ENCODE measurements at regions not wholly inside any gene's neighbourhood (a gene's known extent, or its start where the extent isn't known, plus 50 kb on each side); places are given as distances from the start of the nearest gene placed in this dataset.
"Not testable (repeated sequence)": the region's sequence is repeated elsewhere in the genome, so short reads cannot be mapped to it uniquely, and the experiment has no call there.

DNA sequence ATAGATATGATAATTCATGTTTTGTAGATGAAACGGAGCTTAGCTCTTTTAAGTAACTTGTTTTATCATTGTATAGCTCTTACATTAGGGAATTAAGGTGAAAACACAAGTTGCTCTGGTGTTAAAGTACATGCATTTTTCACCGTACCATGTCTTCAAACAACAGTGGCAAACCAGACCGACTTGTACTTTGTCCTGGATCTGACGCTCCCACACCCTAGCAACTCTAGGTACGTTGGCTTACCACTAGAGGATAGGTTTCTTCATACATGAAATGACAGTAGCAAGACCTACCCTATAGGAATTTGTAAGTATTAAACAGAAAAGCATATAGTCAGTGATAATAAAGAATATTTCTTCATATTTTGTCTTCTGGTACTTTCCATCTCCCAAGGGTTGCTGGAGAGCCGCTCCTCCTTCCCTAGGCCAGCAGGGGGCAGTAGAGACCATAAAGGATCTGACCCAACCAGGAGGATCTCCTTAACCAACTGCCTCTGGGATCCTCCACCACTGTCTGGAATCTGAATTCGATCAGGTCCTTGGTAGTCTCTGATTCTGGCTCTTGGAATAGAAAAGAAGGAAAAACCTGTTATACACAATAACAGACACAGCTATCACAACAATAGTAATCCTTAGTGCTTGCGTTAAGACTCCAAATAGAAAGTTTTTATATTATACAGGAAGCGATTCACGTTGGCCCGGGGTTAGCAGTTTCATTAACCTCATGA, 136.7 kb downstream of the CAVIN4 start:
- peak; percentile 10 to 59 for DNase-seq (ENCODE audit: low read depth in 2 of 2)

DNA sequence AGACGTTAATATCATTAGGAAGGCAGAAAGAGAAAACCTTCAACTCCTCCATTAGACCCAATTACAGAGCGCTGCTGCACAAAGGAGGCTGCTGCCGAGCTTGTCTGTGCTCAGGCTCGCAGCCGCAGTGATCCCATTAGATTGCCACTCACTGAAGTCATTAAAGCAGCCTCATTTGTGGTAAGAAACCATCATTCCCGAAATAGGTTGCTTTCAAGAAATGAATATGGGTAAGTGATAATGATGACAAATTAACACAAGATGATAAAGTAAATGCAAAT, 137.2 kb downstream of the CAVIN4 start:
- no peak for DNase-seq (ENCODE audit: low read depth in 2 of 2)

DNA sequence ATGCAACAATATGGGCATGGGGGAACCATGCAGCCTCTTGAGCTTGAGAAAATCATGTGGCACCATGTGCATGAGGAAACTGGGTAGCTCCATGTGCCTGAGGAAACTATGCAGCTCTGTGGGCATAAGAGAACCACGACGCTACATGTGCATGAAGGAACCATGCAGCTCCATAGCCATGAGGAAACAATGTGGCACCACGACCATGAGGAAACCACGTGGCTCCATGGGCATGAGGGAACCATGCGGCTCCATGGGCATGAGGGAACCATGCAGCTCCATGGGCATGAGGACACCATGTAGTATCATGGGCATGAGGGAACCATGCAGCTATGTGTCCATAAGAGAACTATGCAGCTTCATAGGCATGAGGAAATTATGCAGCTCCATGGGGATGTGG, 140.8 kb downstream of the CAVIN4 start:
- DNase-seq (ENCODE audit: low read depth in 2 of 2), result no peak

DNA sequence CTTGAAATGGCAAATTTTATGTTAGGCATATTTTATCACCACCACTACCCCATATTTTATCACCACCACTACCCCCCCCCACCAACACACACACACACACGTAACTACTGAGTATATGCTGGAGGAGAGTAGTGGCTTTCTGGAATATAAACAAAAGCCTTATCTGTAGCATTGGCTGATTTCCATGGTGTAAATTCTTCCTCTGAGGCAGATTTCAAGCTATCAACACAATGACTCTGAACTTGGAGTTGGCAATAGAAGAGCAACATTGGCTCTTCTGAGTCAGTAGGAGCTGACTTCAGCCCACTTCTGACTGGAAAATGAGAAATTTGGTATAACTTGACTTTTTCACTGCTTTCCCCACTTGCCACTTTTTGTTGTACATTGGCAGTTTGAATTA, 143.0 kb downstream of the CAVIN4 start:
- DNase-seq (ENCODE audit: low read depth in 2 of 2), result no peak

DNA sequence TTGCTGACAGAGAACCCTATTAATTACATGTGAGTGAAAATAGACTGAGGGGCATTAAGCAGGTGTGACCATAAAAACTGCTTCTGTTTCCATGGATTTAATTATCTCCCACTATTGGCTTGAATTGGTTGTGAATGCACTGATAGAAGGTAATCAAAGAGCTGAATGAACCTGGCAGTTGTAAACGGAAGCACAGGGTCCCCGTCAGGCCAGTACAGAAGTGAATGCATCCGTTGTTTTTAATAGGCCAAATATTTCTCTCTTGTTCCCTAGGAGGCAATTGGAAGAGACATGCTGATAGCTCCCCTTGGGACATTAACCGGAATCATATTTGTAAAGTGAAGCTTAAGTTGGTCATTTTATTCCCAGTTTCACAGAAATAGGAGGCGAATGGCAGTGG, 147.0 kb downstream of the CAVIN4 start:
- no peak for DNase-seq (ENCODE audit: low read depth in 2 of 2)

DNA sequence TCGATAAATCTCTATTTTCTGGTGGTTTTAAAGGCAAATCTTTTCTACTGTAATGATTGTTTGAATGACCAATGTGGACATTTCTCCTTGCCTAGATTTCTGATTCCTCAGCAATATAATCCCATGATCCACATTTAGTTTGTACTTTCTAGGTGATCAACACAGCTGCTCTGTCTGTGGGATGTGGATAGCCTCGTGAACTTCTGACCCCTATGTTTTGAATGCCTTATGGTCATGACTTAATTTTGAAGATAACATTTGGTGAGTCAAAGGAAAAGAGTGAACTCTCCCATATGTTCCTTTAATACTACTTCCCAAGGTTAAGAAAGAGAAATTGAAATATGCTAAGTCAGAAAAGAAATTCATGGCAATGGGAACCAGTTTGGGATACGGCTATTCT, 147.5 kb downstream of the CAVIN4 start:
- DNase-seq (ENCODE audit: low read depth in 2 of 2), result no peak

DNA sequence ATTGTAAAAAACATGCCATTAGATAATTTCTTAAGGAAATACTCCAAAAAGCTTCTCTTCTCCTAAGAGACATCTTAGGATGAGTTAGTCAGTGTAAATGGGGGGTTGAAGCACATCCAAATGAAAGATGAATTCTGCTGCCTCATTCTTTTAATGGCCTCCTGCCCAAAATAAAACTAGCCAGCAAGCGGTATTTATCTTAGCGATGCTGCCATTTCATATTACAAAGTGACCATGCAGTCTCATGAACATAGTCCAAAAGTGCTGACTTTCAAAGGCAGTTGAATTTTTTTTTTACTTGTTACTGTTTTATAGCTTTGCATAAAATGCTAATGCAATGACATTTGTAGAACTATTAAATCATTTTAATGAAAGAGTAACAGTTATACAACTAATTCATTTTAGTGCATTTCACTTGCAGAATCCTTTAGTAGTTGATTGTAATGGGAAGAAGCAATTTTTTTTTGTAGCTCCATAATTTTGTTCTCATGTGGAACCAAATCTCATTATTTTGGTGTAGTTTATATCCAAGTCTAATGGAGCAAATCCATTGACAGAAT, 151.5 kb downstream of the CAVIN4 start:
- no peak for DNase-seq (ENCODE audit: low read depth in 2 of 2)

DNA sequence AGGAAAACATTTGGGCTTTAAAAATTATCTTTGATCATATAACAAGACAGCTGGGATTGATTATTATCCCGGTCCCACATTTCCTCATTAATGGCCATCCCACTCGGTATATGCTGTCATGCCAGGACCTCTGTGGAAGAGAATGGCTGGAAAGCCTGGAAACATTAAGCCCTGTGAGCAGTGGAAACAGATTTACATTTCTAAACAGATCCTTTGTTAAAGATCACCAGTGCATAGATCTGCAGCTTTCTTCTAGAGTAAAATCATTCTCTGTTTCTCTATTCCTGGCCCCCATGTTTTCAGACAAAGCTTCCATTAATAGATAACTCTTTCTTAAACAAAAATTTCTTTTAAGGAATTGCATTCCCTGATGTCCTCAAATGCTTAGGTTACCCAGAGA, 152.2 kb downstream of the CAVIN4 start:
- DNase-seq (ENCODE audit: low read depth in 2 of 2), result no peak

DNA sequence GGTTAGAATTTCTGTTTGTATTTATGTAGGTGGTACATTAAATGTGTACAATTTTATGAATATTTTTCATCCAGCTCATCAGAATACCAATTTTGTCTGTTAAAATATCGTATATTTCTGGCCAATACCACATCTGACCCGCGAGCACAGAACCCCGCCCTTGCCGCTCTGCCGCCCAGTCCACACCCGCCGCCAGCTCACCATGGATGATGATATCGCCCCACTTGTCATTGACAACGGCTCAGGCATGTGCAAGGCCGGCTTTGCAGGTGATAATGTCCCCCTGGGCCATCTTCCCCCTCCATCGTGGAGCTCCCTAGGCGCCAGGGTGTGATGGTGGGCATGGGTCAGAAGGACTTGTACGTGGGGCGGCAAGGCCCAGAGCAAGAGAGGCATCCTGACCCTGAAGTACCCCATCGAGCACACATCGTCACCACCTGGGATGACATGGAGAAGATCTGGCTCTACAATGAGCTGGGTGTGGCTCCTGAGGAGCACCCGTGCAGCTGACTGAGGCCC, 153.2 kb downstream of the CAVIN4 start:
- no peak for DNase-seq (ENCODE audit: low read depth in 2 of 2)

DNA sequence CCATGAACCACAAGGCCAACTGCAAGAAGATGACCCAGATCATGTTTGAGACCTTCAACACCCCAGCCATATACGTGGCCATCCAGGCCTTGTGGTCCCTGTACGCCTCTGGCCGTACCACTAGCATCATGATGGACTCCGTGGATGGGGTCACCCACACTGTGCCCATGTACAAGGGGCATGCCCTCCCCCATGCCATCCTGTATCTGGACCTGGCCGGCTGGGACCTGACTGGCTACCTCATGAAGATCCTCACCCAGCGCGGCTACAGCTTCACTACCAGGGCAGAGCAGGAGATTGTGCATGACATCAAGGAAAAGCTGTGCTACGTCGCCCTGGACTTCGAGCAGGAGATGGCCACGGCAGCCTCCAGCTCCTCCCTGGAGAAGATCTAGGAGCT, 153.7 kb downstream of the CAVIN4 start:
- no peak for DNase-seq (ENCODE audit: low read depth in 2 of 2)

DNA sequence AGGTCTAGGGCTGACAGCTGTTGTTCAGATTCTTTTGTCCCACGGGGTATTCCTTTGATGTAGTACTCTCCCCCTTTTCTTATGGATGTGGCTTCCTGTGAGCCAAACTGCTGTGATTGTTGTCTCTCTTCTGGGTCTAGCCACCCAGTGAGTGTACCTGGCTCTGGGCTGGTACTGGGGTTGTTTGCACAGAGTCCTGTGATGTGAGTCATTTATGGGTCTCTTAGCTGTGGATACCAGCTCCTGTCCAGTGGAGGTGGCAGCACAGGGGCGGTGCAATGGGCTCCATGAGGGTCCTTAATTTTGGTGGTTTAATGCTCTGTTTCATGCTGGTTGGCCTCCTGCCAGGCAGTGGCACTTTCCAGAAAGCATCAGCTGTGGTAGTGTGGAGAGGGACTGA, 161.3 kb downstream of the CAVIN4 start:
- DNase-seq (ENCODE audit: low read depth in 2 of 2), result no peak

DNA sequence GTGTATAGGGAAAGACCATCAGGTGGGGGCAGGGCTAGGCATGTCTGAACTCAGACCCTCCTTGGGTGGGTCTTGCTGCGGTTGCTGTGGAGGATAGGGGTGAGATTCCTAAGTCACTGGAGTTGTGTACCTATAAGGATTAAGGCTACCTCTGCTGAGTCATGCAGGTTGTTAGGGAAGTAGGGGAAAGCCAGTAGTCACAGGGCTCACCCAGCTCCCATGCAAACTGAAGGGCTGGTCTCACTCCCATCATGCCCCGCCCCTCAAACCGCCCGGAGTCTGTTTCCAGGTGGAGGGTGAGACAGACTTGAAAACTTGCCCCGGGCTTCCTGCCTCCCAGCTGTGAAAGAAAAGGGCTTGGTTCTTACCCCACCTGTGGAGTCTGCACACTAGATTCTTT, 161.8 kb downstream of the CAVIN4 start:
- no peak for DNase-seq (ENCODE audit: low read depth in 2 of 2)

DNA sequence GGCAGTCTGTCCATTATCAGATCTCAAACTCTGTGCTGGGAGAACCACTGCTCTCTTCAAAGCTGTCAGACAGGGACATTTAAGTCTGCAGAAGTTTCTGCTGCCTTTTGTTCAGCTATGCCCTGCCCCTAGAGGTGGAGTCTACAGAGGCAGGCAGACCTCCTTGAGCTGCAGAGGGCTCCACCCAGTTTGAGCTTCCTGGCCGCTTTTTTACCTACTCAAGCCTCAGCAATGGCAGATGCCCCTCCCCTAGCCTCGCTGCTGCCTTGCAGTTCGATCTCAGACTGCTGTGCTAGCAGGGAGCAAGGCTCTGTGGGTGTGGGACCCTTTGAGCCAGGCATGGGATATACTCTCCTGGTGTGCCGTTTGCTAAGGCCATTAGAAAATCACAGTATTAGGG, 171.1 kb downstream of the CAVIN4 start:
- not testable (repeated sequence) for DNase-seq (ENCODE audit: low read depth in 2 of 2)

DNA sequence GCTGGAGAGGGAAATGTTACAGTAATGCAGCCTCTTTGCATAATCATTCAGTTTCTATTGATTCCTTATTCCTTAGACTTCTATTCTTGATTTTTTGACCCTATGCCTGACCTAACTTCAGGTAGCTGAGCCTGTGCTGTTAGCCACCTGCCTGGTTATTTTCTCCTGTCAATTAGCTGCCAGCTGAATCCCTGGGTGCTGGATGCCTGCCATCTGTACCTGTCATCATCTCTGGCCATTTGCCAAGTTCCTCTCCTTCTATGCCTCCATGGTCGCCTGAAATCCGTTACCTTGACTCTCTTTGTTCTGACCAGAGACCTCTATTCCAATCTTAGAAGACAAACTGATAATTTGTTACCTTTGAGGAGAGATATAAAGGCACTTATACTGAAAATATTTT, 178.3 kb downstream of the CAVIN4 start:
- DNase-seq (ENCODE audit: low read depth in 2 of 2), result no peak

DNA sequence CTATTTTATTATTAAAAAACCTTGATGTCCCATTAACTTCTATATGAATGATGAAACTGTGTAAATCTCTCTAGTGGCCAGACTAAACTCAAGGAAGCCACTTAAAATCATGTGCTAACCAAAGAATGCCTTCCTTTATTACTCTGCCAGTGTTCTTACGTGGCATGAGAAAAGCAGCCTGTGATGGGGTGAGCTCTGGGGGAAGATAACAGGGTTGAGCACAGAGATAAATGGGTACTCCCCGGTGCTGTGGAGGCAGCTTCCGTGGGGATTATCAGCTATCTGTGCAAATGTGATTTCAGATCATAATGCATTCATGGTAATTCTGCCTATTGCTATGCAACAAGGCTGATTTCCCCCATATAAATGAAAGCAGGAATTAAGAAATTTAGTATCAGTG, 181.3 kb downstream of the CAVIN4 start:
- DNase-seq (ENCODE audit: low read depth in 2 of 2), result no peak

DNA sequence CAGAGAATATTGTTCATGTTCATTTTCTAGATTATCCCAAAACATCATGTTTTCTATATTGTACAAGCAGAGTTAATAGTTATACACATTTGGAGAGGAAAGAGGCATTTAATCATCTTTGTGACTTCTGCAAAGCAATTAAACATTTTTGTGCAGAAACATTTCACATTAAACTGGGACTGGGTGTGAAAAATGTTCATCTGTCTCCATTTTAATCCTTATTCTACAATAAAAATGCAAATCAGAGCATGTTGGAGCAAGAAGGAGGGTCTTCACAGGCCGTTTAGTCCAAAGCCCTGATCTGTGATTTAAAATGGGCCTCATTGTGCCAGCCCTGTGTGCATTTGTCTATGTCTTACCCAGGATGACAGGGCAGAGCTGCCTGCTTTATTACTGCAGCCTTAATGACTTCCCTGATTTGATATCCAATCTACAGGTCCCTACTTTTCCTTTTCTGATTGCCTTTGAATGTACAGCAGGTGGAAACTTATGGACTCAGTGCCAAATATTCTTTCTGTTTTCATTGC, 183.5 kb downstream of the CAVIN4 start:
- no peak for DNase-seq (ENCODE audit: low read depth in 2 of 2)

DNA sequence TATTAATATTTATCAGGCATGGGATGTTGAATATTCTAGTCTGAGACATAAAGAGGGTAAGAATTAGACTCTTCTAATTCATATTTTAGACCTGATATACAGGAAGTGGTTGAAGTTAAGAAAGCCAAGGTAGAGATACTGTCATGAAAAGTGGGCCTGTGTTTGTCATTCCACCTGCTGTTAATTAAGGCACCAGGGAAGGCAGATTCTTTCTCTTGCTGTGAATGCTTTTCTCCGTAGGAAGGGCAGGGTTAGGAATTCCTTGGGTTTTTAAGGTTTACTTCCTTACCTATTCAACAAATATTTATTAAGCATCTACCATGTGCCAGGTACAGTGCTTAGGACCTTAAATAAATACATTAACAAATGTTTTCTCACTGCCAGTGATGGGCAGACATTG, 196.4 kb downstream of the CAVIN4 start:
- DNase-seq (ENCODE audit: low read depth in 2 of 2), result no peak

DNA sequence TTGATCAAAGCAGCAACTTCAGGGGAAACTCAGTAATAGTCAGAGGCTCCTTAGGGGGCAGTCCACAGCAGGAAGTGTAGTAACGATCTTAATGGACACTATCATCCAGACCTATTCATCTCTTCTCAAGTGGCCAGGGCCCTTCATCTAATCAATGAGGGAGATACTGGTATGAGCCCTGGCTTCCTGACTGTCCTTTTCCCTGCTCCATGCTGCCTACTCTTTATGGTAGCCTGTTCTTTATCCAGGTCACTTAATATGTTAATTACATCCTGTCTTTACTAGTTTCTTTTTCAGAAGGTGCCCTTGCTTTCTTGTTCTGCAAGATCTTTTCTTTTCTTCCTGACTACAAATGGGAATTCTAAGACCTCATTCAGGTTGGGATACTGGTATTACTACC, 197.1 kb downstream of the CAVIN4 start:
- no peak for DNase-seq (ENCODE audit: low read depth in 2 of 2)

DNA sequence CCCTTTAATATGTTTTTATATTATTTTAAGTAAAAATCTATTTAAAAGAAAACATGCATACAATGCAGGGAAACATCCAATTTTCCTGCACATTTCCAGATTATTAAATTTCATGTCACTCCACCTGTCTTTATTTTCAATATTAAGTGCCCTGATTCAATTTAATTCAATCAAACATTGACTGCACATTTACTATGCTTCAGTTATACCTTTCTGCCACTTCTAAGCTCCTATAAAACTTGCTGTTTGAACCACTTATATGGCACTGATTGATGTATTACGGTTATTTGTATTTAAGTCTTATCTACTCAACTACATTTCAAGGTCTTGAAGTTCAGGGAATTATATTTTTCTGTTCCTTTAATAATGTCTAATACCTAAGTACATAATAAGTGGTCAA, 198.0 kb downstream of the CAVIN4 start:
- no peak for DNase-seq (ENCODE audit: low read depth in 2 of 2)

DNA sequence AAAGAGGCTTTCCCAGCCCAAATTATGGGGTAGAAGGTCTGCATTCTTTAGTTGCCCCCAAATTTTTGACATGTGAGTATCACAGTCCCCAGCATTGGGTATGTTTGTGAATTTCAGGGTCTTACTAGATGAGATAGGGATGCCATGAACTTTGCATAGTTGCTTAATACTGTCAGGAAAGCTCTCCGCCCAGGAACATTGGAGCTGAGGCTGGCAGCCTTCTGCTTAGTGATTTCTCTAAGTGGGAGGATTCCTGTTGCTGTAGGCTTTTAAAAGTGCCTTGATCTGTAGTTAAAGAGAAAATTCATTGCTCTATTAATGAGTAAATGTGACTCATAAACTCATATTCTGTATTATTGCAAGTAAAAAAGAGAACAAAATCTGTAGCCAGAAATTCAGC, 206.9 kb downstream of the CAVIN4 start:
- DNase-seq (ENCODE audit: low read depth in 2 of 2), result no peak

DNA sequence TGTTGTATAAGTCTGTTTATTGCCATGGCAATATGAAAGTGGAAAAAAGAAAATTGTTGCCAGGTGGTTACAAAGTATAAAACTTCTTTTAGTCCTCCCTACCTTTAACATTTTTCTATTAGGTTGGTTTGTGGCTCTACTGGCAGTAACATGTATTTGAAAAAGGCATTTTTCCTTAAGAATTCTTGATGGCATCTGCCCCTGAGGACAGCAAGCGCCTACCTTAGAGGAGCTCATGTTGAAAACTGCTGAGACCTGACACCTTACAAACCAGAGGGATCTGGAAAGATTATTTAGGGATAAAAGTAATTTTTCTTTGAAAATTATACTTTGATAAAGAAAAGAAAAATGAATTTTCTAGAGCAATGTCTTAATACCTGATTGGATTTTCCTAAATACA, 208.1 kb downstream of the CAVIN4 start:
- no peak for DNase-seq (ENCODE audit: low read depth in 2 of 2)

DNA sequence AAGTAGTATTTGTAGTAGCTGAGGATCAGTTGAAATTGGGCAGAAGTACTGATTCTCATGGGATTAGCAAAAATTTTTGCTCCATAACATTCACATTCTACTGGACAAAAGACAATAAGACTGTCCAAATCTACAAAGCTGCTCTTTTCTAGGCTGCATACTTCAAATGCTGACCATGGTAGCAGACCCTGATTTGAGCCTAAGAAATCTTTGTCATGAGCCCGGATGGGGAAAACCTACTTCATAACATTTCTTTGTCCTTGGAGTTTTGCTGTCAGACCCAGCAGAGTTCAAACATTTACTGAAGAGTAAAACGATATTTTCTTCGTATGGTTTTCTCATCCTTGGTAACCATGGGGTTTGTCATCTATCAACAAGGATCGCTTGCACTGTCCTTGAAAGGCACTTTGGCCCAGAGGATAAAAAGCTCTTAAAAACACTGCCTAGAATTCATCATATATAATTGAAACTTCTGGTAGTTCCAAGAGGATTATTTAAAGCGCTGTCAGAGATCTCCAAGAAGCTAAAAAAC, 216.9 kb downstream of the CAVIN4 start:
- DNase-seq (ENCODE audit: low read depth in 2 of 2), result no peak

DNA sequence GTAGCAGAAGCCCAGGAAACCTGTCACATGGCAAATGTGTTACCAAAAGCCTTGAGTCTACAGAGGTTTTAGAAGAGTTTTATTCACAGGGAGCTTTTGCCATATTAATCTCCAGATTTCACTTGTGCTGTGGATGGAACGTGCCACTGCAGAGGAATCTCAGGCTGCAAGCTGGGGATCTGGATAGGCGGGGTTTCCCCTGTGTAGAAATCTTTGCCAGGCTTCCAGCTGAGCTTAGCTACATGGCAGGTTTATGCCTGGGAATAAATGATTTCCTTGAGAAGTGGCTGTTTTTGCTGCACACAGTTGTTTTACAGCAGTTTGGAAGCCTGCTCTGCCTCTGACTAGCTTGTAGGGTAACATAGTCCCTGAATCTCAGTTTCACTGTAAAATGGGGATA, 224.6 kb upstream of the PLPPR1 start:
- no peak for DNase-seq (ENCODE audit: low read depth in 2 of 2)
